Ecto neural progenitor cell (in vitro differentiated cells): ENCODE measurements at regions not wholly inside any gene's neighbourhood (a gene's known extent, or its start where the extent isn't known, plus 50 kb on each side); places are given as distances from the start of the nearest gene placed in this dataset.

Experiments used
- DNase-seq: peaks from one replicate; pipeline ENCODE4 v3.0.0-alpha.2; 2018; ENCODE audit warnings: low spot score

DNA sequence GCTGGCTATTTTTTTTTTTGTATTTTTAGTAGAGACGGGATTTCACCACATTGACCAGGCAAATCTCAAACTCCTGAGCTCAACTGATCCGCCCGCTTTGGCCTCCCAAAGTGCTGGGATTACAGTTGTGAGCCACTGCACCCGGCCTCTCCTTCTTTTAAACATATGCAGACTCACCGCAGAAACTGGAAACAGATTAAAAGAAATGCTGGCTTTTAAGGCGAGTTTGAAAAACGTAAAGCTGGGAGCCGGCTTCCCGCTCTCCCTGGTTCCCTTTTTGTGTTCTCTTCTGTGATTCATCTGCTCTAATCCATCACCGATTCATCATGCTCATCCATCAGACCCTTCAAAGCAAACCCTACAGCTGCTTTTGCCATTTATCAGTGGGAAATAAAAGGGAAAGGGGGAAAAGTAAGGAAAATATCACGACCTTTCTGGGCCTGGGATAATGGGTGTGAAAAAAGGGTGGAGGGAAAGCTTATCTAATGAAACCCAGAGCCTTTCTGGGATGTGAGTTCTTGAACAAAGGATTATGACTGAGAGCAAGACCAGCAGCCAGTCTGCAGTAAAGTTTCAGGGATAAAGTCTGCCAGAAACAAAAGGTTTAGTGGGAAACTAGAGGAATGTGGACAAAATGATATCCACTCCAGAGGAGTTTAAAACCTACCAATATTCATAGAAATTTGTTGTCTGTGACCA lies 92.3 kb upstream of the LRIG1 start:
- peak; percentile 64 for DNase-seq

DNA sequence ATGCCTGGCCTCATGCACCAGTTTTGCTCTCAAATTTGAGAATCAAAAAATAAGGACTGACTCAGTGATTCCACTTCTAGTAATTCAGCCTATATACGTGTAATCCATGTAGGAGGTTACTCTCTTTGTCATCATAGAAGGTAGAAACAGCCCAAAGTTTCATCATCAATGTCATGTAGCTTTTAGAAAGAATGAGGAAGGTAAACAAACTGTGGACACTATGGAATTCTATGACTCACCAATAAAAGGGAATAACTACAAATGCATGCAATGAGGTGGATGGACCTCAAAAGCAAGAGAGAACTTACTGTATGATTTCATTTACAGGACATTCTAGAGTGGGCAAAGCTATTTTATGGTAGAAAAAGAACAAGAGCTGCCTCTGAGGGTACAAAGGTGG lies 93.2 kb upstream of the LRIG1 start:
- DNase-seq: no peak

DNA sequence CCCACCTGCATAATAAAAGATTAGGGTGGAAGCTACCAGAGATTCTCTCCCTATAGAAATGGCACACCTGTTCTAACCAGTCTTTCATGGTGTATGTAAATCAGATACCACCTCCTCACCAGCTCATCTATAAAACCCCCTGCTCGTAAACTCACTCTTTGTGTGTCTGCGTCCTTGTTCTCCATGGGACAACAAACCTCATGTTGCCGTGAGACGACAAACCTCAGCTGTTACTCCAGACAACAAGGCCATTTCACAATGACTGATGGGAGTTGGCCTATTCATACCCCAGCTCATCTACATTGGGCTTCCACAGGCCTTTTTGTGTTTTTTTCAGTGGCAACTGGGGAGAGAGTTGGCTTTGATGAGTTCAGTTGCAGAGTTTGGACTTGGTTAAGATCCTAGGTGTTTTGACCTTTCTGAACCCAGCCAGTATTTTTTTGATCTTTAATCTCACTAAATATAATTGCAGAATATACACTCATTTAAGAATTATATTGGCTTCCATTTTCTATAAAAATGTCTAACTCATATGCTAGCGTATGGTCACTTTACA lies 96.6 kb upstream of the LRIG1 start:
- no peak for DNase-seq

- no peak for DNase-seq
Measured at GRCh38 chr3:66598168-66598567, 97.3 kb upstream of the LRIG1 start.

DNA sequence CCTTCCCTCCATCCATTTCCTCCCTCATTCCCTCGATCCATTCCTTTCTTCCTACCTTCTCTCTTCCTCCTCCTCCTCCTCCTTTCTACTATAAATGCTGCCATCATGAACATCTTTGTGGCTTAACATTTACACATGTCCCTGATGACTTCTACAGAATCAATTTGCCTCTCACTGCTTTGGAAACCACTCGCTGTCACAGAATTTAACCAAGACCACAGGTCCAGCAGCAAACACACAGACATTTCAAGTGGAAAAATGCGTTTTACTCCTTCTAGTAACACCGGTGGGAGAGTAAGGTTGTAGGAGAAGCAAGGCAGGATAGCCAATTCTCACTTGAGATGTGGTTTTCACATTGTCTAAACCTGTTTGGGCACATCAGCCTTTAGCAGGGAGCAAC lies 101.4 kb upstream of the LRIG1 start:
- DNase-seq: no peak

- DNase-seq: no peak
Measured at GRCh38 chr3:66602691-66603090, 101.9 kb upstream of the LRIG1 start.

- no peak for DNase-seq
Measured at GRCh38 chr3:66603151-66603611, 102.4 kb upstream of the LRIG1 start.

GRCh38 chr3:66604481-66604880 lies 103.7 kb upstream of the LRIG1 start:
- no peak for DNase-seq

GRCh38 chr3:66606126-66606525 lies 105.3 kb upstream of the LRIG1 start:
- no peak for DNase-seq

DNA sequence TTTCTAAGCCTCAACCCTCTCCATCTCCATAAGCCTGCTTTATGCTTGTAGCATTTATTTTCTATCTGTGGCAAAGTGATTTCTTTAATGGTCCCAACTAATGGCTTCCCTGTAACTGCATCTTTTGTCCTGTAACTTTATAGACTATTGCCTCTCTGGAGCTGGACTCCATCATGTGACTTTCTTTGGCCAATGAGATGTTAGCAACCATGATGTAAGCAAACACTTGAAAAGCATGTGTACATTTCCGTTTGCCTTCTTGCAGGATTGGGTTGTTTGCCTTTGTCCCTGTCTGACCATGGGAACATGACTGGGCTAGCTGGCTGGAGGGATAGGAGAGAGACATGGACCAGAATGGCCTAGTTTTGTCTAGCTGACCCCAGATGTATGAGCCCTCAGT lies 106.0 kb upstream of the LRIG1 start:
- no peak for DNase-seq

GRCh38 chr3:66609660-66610561 lies 109.1 kb upstream of the LRIG1 start:
- peak; percentile 67 for DNase-seq

DNA sequence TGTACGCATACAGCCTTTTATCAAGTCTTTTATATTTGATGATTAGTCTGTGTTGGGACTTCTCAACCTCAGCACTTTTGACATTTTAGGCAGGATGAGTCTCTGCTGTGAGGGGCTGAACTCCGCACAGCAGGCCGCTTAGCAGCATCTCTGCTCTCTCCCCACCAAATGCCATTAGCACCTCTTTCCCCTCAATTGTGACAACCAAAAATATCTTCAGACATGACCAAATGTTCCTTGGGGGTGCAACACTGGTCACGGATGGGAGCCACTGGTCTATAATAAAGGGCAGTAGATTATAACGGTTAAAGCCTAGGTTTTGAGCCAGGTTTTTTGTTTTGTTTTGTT lies 109.7 kb upstream of the LRIG1 start:
- DNase-seq: no peak

- no peak for DNase-seq
Measured at GRCh38 chr3:66615643-66616301, 115.0 kb upstream of the LRIG1 start.

DNA sequence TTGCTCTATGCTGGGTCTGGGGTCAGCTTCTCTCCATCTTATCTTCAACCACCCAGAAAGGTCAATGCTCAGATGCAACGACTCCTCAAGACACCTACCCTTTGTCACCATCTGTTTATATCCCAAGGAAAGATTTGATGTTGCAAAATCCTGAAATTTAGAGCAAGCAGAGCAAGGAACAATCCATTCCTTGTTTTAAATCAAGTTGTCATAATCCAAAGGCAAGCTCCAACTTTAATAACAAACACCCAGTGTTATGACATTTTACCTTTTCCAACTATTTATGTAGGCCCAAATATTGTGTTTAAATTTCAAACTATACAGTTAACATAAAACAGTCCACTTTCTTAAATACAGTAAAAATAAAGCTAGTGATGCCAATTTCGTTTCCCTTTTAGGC lies 116.5 kb upstream of the LRIG1 start:
- no peak for DNase-seq

- no peak for DNase-seq
Measured at GRCh38 chr3:66618066-66618465, 117.2 kb upstream of the LRIG1 start.

DNA sequence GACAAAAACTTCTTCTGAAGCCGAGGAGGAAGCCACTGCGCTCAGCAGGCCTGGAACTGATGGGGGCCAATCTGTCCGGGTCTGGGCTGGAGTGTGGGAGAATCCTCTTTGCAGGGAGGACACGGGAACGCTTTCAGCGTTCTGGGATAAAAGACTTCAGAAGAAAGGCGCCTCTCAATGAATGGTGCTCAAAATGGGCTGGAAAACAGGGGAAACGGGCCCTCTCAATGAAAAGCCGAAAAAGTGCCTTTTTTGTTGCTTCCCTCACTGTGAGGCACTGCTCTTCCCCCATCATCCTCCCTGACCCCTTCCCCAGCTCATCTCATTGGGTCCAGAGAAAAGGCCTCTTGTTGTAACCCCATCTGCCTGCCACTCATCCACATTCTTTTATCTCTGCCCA lies 119.5 kb upstream of the LRIG1 start:
- DNase-seq: no peak

DNA sequence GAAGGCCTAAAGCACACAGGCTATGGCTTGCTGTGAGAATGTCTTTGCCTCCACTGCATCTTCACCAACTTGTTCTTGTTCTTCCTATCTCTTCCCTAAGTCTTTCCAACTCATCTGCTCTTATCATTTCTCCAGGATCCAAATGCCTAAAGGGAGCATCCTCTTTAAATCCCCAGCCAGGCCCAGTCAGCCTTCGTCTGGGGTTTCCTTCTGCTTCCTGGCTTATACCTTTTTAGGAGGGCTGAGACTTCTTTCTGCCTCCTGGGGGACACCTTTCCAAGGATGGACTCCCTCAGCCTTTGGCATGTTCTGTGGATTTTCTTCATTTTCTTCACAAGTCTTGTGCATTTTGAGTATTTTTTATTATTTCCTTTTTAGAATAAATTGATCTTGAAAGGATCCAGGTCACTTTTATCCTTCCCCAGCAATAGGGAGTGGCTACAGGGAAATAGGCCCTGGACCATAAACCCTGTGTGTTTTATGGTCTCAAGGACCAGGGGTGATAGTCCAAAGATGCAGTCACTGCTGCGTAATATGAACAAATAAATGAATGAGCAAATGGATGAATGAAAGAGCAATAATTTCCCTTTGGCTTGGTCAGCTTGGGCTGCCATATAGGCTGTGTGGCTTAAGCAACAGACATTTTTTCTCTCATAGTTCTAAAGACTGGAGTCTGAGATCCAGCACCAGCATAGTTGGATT lies 122.1 kb upstream of the LRIG1 start:
- DNase-seq: no peak

DNA sequence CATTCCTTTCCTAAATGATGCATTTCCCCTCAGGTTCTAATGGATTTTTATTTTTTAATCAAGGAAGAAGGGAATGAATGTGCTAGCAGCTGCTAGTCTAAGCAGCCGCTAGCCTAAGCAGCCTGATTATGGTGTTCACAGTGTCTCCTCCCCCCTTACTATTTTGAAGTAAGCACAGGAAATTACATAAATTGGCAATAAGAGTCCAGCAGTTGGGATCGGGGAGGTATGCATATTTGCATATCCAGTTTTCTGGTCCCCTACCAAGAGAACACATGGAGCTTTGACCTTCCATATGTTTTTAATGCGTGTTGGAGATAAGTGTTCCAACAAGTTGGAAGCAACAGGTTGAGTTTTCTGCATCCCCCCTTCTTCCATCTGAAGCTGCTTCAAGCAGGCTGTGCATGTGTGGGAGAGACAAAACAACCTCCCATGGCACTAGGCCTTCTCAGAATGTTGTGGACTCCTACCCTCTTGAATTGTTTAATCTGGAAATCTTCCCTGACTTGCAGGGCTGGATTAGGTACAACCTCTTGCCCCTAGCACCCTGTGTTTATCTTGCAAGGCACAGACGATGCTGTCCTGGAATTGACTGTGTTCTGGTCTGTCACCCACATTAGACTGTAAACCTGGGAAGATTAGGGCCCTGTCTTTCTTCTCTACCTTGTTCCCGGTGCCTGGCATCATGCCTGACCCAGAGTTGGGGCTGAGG lies 124.8 kb upstream of the LRIG1 start:
- no peak for DNase-seq

GRCh38 chr3:66629150-66629981 lies 128.5 kb upstream of the LRIG1 start:
- no peak for DNase-seq

DNA sequence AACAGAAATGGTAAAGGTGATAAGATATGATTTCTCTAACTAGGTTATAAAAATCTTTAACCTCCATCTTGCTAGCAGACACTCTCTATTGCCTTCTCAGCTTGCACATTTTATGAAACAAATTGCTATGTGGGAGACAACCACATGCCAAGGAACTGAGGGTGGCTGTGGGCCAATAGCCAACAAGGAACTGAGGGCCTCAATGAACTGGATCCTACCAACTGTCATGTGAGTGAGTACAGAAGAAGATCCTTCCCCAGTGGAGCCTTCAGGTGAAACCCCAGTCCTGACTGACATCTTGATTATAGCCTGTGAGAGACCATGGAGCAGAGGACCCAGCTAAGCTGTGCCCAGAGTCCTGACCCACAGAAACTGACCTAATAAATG lies 129.2 kb upstream of the LRIG1 start:
- no peak for DNase-seq
